Sigmoid colon (tissue), 6 donors: ENCODE measurements at regions not wholly inside any gene's neighbourhood (a gene's known extent, or its start where the extent isn't known, plus 50 kb on each side); places are given as distances from the start of the nearest gene placed in this dataset.
"Not testable (repeated sequence)": the region's sequence is repeated elsewhere in the genome, so short reads cannot be mapped to it uniquely, and the experiment has no call there.

Experiments used
- DNase-seq: peaks from one replicate; pipeline ENCODE4 v3.0.0-alpha.2; 2019
- H3K27ac ChIP-seq, 4 donors: fragments of 200-600 bp; sonication (generic); one replicate each; pipeline ENCODE4 v1.5.1; 2016 to 2019; ENCODE audit warnings: mild to moderate bottlenecking in 1 of 4
- H3K27me3 ChIP-seq, 3 donors: fragments of 200-600 bp; sonication (generic); one replicate each; pipeline ENCODE4 v1.5.1; 2019; ENCODE audit warnings: mild to moderate bottlenecking in 1 of 3
- H3K36me3 ChIP-seq, 4 donors: fragments of 200-600 bp; sonication (generic); one replicate each; pipeline ENCODE4 v1.5.1; 2016 to 2019
- H3K4me1 ChIP-seq, 4 donors: fragments of 200-600 bp; sonication (generic); one replicate each; pipeline ENCODE4 v1.5.1; 2017 to 2019
- H3K4me3 ChIP-seq, 4 donors: fragments of 200-600 bp; sonication (generic); one replicate each; pipeline ENCODE4 v1.5.1; 2017 to 2019; ENCODE audit warnings: mild to moderate bottlenecking in 2 of 4, moderate library complexity in 1 of 4
- H3K9me3 ChIP-seq, 4 donors: fragments of 200-600 bp in 3 of 4; sonication (generic) in 3 of 4; one replicate each; pipeline versions ENCODE4 v1.5.1 to v1.6.1; 2013 to 2019
- EP300 ChIP-seq, 4 donors: sonication (generic); formaldehyde crosslinking; IDR thresholded peaks; one replicate each; pipeline ENCODE4 v1.6.1; 2017; ENCODE audit warnings: antibody characterized with exemption in 4 of 4
- POLR2A ChIP-seq, 2 donors: fragments of 450-650 bp; IDR thresholded peaks; one replicate each; pipeline ENCODE4 v1.6.1; 2016; ENCODE audit warnings: antibody characterized with exemption in 2 of 2, mild to moderate bottlenecking in 2 of 2, moderate library complexity in 2 of 2
- POLR2AphosphoS5 ChIP-seq, 4 donors: sonication (generic); formaldehyde crosslinking; IDR thresholded peaks; one replicate each; pipeline ENCODE4 v1.6.1; 2017; ENCODE audit warnings: antibody characterized with exemption in 4 of 4
- WGBS, 2 donors: extraction: QIAGEN DNeasy Blood & Tissue Kit; methylation state at CpG; one replicate each; pipeline ENCODE4 v1.1.7; 2013; 5-methylcytosine and 5-hydroxymethylcytosine counted together
- intact Hi-C: fragments of 100-400 bp; cut with DNase I; formaldehyde crosslinking; loops from one replicate; pipeline ENCODE4 v1.15.1; 2023
- TF ChIP-seq, protein P1 (sequence below), 4 experiments: fragments of 450-650 bp in 3 of 4; fragments of 200-600 bp in 1 of 4; IDR thresholded peaks; one replicate each; pipeline ENCODE4 v1.5.1; 2016 to 2019; ENCODE audit warnings: antibody characterized with exemption in 4 of 4, mild to moderate bottlenecking in 3 of 4, moderate library complexity in 2 of 4
- donor health status: healthy with polysubstance abuse.
- donor health status: healthy.

DNA sequence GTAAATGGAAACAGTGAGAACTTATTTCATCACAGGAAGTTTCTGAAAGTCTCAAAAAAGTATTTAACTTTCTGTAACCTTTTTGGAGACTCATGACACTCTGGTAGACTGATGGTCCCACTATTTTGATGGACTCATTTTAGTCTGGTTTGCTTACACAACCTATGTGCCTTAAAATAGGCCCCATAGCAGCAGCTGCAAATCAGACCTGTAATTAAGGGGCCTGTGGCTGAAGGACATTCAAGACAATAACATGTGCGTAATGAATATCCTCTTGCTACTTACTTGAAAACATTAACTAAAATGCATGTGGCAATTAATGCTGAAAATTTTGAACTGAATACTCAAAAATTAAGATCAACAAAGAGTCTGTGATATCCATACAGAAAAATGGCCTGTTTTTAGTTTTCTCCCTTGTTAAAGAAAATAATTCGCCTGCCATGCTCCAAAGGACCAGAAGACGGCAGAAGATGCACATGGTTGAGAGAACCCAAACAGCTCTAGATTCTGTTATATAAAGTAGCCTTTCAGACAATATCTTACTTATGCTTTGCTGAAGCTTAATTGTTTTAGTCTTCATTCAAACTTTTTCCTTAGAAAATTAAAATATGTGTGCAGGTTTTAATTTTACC, 568.5 kb downstream of the KCNA4 start:
- Histone ChIP-seq H3K4me1 (no peaks in the 10 kb centered on the region), H3K27me3 (no peaks in the 10 kb centered on the region), H3K27ac (no peak overlapping the region), H3K36me3 (no peaks in the 10 kb centered on the region), H3K4me3 (no peak overlapping the region), H3K9me3 (no peaks in the 10 kb centered on the region)
- DNase-seq, result no peak
- TF ChIP-seq POLR2AphosphoS5 (IDR thresholded peaks at IDR 0.05), result no peak
- no peak for TF ChIP-seq POLR2A (IDR thresholded peaks at IDR 0.05)
- TF ChIP-seq EP300 (IDR thresholded peaks at IDR 0.05), result no peak
- TF ChIP-seq, protein P1, sequence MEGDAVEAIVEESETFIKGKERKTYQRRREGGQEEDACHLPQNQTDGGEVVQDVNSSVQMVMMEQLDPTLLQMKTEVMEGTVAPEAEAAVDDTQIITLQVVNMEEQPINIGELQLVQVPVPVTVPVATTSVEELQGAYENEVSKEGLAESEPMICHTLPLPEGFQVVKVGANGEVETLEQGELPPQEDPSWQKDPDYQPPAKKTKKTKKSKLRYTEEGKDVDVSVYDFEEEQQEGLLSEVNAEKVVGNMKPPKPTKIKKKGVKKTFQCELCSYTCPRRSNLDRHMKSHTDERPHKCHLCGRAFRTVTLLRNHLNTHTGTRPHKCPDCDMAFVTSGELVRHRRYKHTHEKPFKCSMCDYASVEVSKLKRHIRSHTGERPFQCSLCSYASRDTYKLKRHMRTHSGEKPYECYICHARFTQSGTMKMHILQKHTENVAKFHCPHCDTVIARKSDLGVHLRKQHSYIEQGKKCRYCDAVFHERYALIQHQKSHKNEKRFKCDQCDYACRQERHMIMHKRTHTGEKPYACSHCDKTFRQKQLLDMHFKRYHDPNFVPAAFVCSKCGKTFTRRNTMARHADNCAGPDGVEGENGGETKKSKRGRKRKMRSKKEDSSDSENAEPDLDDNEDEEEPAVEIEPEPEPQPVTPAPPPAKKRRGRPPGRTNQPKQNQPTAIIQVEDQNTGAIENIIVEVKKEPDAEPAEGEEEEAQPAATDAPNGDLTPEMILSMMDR (IDR thresholded peaks at IDR 0.05), result no peak
- WGBS, 2 donors, result 63% methylated on average over 3 of the region's 3 CpGs
- intact Hi-C loops, result no loop called here

DNA sequence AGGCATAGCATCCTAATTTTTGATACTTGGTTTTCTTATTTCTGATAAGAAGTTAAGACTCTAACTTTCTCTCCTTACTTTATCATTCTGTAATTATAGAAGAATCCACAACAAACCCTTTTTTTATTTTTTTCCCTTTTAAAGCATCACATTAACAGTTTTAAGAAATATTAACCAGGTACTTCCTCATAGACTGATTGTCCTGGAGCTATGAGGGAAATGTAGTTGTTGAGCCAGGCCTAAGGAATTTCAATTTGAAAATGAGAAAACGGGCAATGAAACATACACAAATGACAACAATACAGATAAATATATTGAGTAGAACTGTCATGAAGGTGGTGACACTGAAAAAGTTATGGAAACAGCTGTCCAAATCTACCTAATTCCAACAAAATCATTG, 569.0 kb downstream of the KCNA4 start:
- intact Hi-C loops, result no loop called here
- no peak for DNase-seq
- Histone ChIP-seq H3K36me3 (no peaks in the 10 kb centered on the region), H3K27ac (no peak overlapping the region), H3K4me3 (no peak overlapping the region), H3K9me3 (no peaks in the 10 kb centered on the region), H3K4me1 (no peaks in the 10 kb centered on the region), H3K27me3 (no peaks in the 10 kb centered on the region)
- 62 to 71% methylated on average over 1 of the region's 1 CpG for WGBS, 2 donors
- TF ChIP-seq EP300 (IDR thresholded peaks at IDR 0.05) (no peak), POLR2A (IDR thresholded peaks at IDR 0.05) (no peak), POLR2AphosphoS5 (IDR thresholded peaks at IDR 0.05) (no peak)
- TF ChIP-seq, protein P1 (IDR thresholded peaks at IDR 0.05), result no peak

DNA sequence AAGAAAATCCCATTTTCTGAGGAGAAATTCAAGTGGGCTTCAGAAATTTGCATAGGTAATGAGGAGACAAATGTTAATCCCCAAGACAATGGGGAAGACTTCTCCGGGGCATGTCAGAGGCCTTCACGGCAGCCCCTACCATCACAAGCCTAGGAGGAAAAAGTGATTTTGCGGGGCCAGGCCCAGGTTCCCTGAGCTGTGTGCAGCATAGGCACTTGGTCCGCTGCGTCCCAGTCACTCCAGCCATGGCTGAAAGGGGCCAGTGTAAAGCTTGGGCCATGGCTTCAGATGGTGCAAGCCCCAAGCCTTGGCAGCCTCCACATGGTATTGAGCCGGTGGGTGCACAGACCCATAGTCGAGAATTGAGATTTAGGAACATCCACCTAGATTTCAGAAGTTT, 570.7 kb downstream of the KCNA4 start:
- DNase-seq, result no peak
- no peaks in the 10 kb centered on the region for H3K36me3 ChIP-seq
- TF ChIP-seq POLR2A (IDR thresholded peaks at IDR 0.05) (no peak), EP300 (IDR thresholded peaks at IDR 0.05) (no peak), POLR2AphosphoS5 (IDR thresholded peaks at IDR 0.05) (no peak)
- TF ChIP-seq, protein P1 (IDR thresholded peaks at IDR 0.05), result no peak
- intact Hi-C loops, result no loop called here
- H3K27me3 ChIP-seq, result no peaks in the 10 kb centered on the region
- no peaks in the 10 kb centered on the region for H3K9me3 ChIP-seq
- no peak overlapping the region for H3K4me3 ChIP-seq
- H3K4me1 ChIP-seq, result no peaks in the 10 kb centered on the region
- no peak overlapping the region for H3K27ac ChIP-seq
- WGBS, 2 donors, result 85 to 91% methylated on average over 7 of the region's 7 CpGs

DNA sequence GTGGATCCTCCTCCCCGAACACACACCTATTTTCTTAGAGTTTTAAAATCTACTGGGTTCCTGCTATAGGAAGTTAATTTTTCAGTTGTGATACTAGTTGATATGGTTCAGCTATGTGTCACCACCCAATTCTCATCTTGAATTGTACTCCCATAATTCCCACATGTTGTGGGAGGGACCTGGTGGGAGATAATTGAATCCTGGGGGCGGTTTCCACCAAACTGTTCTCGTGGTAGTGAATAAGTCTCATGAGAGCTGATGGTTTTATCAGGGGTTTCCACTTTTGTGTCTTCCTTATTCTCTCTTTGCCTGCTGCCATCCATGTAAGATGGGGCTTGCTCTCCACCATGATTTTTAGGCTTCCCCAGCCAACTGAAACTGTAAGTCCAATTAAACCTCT, 571.6 kb downstream of the KCNA4 start:
- H3K9me3 ChIP-seq, DNase-seq, H3K4me3 ChIP-seq, H3K4me1 ChIP-seq, H3K27me3 ChIP-seq, intact Hi-C loops, H3K36me3 ChIP-seq, H3K27ac ChIP-seq: not testable (repeated sequence)
- 81 to 83% methylated on average over 3 of the region's 3 CpGs for WGBS, 2 donors

DNA sequence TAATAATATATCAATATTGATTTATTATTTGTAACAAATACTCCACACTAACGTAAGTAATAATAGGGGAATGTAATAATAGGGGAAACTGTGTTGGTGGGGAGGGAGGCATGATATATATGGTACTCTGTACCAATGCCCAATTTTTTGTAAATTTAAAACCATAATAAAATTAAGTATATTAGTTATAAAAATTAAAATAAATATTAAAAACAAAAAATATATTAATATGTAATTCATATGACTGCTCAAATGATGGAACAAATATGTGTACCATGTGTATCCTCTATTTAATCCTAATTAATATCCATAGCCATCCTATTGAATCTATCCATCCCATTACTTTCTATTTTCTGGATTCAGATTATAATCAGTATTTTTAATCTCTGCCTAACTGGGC, 578.0 kb downstream of the KCNA4 start:
- Histone ChIP-seq H3K36me3 (no peaks in the 10 kb centered on the region), H3K27ac (no peak overlapping the region), H3K4me1 (no peaks in the 10 kb centered on the region), H3K27me3 (no peaks in the 10 kb centered on the region), H3K4me3 (no peak overlapping the region), H3K9me3 (no peaks in the 10 kb centered on the region)
- no peak for TF ChIP-seq POLR2AphosphoS5 (IDR thresholded peaks at IDR 0.05)
- TF ChIP-seq POLR2A (IDR thresholded peaks at IDR 0.05), result no peak
- TF ChIP-seq, protein P1 (IDR thresholded peaks at IDR 0.05), result no peak
- TF ChIP-seq EP300 (IDR thresholded peaks at IDR 0.05), result no peak
- no peak for DNase-seq
- 75 to 82% methylated on average over 1 of the region's 1 CpG for whole genome bisulfite sequencing, 2 donors
- intact Hi-C loops, result no loop called here
